Astrocyte (in vitro differentiated cells and primary cell): ENCODE measurements at regions not wholly inside any gene's neighbourhood (a gene's known extent, or its start where the extent isn't known, plus 50 kb on each side); places are given as distances from the start of the nearest gene placed in this dataset.

Source experiments
- EZH2 ChIP-seq: IDR thresholded peaks from 2 replicates; pipeline ENCODE4 v1.6.1; 2012; ENCODE audit warnings: mild to moderate bottlenecking, low read length, inconsistent platforms; ENCODE audit not compliant: insufficient read depth
- TF ChIP-seq, protein P1 (sequence below): IDR thresholded peaks from 2 replicates; pipeline ENCODE4 v1.5.1; 2011; ENCODE audit warnings: low read depth, mild to moderate bottlenecking, inconsistent platforms, low read length, moderate library complexity; ENCODE audit not compliant: insufficient read depth

DNA sequence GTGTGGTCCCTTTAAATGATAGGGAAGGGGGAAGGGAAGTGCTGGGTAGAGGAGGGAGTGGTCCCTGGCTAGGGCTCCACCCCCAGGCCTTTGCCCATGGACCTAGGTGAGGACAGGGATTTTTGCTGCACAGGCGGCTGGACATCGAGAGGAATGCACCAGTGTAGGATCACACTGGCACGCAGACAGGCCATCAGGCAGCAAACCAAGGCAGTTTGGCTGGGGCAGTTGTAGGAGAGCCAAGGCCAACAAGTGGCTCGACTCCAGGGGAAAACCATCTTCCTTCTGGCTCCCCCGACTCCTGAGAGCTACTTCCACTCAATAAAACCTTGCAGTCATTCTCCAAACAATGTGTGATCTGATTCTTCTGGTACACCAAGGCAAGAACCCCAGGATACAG, 402.0 kb upstream of the LRRTM1 start:
- TF ChIP-seq, protein P1, sequence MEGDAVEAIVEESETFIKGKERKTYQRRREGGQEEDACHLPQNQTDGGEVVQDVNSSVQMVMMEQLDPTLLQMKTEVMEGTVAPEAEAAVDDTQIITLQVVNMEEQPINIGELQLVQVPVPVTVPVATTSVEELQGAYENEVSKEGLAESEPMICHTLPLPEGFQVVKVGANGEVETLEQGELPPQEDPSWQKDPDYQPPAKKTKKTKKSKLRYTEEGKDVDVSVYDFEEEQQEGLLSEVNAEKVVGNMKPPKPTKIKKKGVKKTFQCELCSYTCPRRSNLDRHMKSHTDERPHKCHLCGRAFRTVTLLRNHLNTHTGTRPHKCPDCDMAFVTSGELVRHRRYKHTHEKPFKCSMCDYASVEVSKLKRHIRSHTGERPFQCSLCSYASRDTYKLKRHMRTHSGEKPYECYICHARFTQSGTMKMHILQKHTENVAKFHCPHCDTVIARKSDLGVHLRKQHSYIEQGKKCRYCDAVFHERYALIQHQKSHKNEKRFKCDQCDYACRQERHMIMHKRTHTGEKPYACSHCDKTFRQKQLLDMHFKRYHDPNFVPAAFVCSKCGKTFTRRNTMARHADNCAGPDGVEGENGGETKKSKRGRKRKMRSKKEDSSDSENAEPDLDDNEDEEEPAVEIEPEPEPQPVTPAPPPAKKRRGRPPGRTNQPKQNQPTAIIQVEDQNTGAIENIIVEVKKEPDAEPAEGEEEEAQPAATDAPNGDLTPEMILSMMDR = no peak
- TF ChIP-seq EZH2 = no peak
